ENCODE measurements at regions not wholly inside any gene's neighbourhood (a gene's known extent, or its start where the extent isn't known, plus 50 kb on each side); places are given as distances from the start of the nearest gene placed in this dataset.

- H3K4me1 ChIP-seq (ENCODE audit: control insufficient read depth, insufficient read depth, low read length, poor library complexity, severe bottlenecking), result no peaks in the 10 kb centered on the region
- no peak overlapping the region for H3K4me3 ChIP-seq (ENCODE audit: extremely low read depth, insufficient read depth, low read length, poor library complexity, severe bottlenecking)
- H3K9me3 ChIP-seq (ENCODE audit: control insufficient read depth, low read length), result peaks cover 14% of the 10 kb centered on the region
- 86 to 87% methylated on average over 4 to 7 of the region's 7 CpGs for WGBS, 2 experiments (ENCODE audit: insufficient coverage in 2 of 2)
- H3K27ac ChIP-seq (ENCODE audit: low read depth, low read length, severe bottlenecking), result no peak overlapping the region
- no peaks in the 10 kb centered on the region for H3K36me3 ChIP-seq (ENCODE audit: control insufficient read depth, insufficient read depth, low read length)
Observed at GRCh38 chr5:142453932-142454331, 129.1 kb upstream of the SPRY4 start.

GRCh38 chr5:142450419-142450818 lies 125.6 kb upstream of the SPRY4 start:
- Histone ChIP-seq H3K4me3 (ENCODE audit: extremely low read depth, insufficient read depth, low read length, poor library complexity, severe bottlenecking) (no peak overlapping the region), H3K9me3 (ENCODE audit: control insufficient read depth, low read length) (peaks cover 13% of the 10 kb centered on the region), H3K27ac (ENCODE audit: low read depth, low read length, severe bottlenecking) (no peak overlapping the region), H3K36me3 (ENCODE audit: control insufficient read depth, insufficient read depth, low read length) (no peaks in the 10 kb centered on the region), H3K4me1 (ENCODE audit: control insufficient read depth, insufficient read depth, low read length, poor library complexity, severe bottlenecking) (peaks cover 12% of the 10 kb centered on the region)

GRCh38 chr5:142447887-142448286 lies 123.1 kb upstream of the SPRY4 start:
- peaks cover 13% of the 10 kb centered on the region for H3K9me3 ChIP-seq (ENCODE audit: control insufficient read depth, low read length)
- no CpG with 5 or more reads among the region's 1 CpG for WGBS, 2 experiments (ENCODE audit: insufficient coverage in 2 of 2)
- no peak overlapping the region for H3K27ac ChIP-seq (ENCODE audit: low read depth, low read length, severe bottlenecking)
- H3K4me3 ChIP-seq (ENCODE audit: extremely low read depth, insufficient read depth, low read length, poor library complexity, severe bottlenecking), result no peak overlapping the region
- H3K36me3 ChIP-seq (ENCODE audit: control insufficient read depth, insufficient read depth, low read length), result no peaks in the 10 kb centered on the region
- H3K4me1 ChIP-seq (ENCODE audit: control insufficient read depth, insufficient read depth, low read length, poor library complexity, severe bottlenecking), result peaks cover 17% of the 10 kb centered on the region

GRCh38 chr5:142446960-142447279 lies 122.1 kb upstream of the SPRY4 start:
- Histone ChIP-seq H3K4me1 (ENCODE audit: control insufficient read depth, insufficient read depth, low read length, poor library complexity, severe bottlenecking) (peaks cover 17% of the 10 kb centered on the region), H3K4me3 (ENCODE audit: extremely low read depth, insufficient read depth, low read length, poor library complexity, severe bottlenecking) (no peak overlapping the region), H3K36me3 (ENCODE audit: control insufficient read depth, insufficient read depth, low read length) (no peaks in the 10 kb centered on the region), H3K27ac (ENCODE audit: low read depth, low read length, severe bottlenecking) (peak overlapping the region; percentile 93), H3K9me3 (ENCODE audit: control insufficient read depth, low read length) (peaks cover 13% of the 10 kb centered on the region)
- 70 to 100% methylated on average over 1 to 2 of the region's 3 CpGs for WGBS, 2 experiments (ENCODE audit: insufficient coverage in 2 of 2)

GRCh38 chr5:142446131-142446959 lies 121.5 kb upstream of the SPRY4 start:
- Histone ChIP-seq H3K27ac (ENCODE audit: low read depth, low read length, severe bottlenecking) (peak overlapping the region; percentile 93), H3K9me3 (ENCODE audit: control insufficient read depth, low read length) (peaks cover 13% of the 10 kb centered on the region), H3K36me3 (ENCODE audit: control insufficient read depth, insufficient read depth, low read length) (no peaks in the 10 kb centered on the region), H3K4me1 (ENCODE audit: control insufficient read depth, insufficient read depth, low read length, poor library complexity, severe bottlenecking) (peaks cover 20% of the 10 kb centered on the region), H3K4me3 (ENCODE audit: extremely low read depth, insufficient read depth, low read length, poor library complexity, severe bottlenecking) (no peak overlapping the region)
- 100% methylated on average over 1 of the region's 5 CpGs; no CpG with 5 or more reads in 1 of the 2 experiments for WGBS, 2 experiments (ENCODE audit: insufficient coverage in 2 of 2)

- Histone ChIP-seq H3K4me1 (ENCODE audit: control insufficient read depth, insufficient read depth, low read length, poor library complexity, severe bottlenecking) (peaks cover 20% of the 10 kb centered on the region), H3K4me3 (ENCODE audit: extremely low read depth, insufficient read depth, low read length, poor library complexity, severe bottlenecking) (no peak overlapping the region), H3K27ac (ENCODE audit: low read depth, low read length, severe bottlenecking) (peak overlapping the region; percentile 93), H3K36me3 (ENCODE audit: control insufficient read depth, insufficient read depth, low read length) (no peaks in the 10 kb centered on the region), H3K9me3 (ENCODE audit: control insufficient read depth, low read length) (peaks cover 8% of the 10 kb centered on the region)
- 90 to 93% methylated on average over 2 of the region's 5 CpGs for WGBS, 2 experiments (ENCODE audit: insufficient coverage in 2 of 2)
Observed at GRCh38 chr5:142445266-142445665, 120.4 kb upstream of the SPRY4 start.

GRCh38 chr5:142441616-142442015 lies 116.8 kb upstream of the SPRY4 start:
- Histone ChIP-seq H3K27ac (ENCODE audit: low read depth, low read length, severe bottlenecking) (no peak overlapping the region), H3K36me3 (ENCODE audit: control insufficient read depth, insufficient read depth, low read length) (no peaks in the 10 kb centered on the region), H3K9me3 (ENCODE audit: control insufficient read depth, low read length) (no peaks in the 10 kb centered on the region), H3K4me1 (ENCODE audit: control insufficient read depth, insufficient read depth, low read length, poor library complexity, severe bottlenecking) (peaks cover 31% of the 10 kb centered on the region), H3K4me3 (ENCODE audit: extremely low read depth, insufficient read depth, low read length, poor library complexity, severe bottlenecking) (no peak overlapping the region)
- 78 to 87% methylated on average over 9 to 10 of the region's 12 CpGs for WGBS, 2 experiments (ENCODE audit: insufficient coverage in 2 of 2)

- Histone ChIP-seq H3K4me1 (ENCODE audit: control insufficient read depth, insufficient read depth, low read length, poor library complexity, severe bottlenecking) (peaks cover 18% of the 10 kb centered on the region), H3K9me3 (ENCODE audit: control insufficient read depth, low read length) (no peaks in the 10 kb centered on the region), H3K36me3 (ENCODE audit: control insufficient read depth, insufficient read depth, low read length) (no peaks in the 10 kb centered on the region), H3K27ac (ENCODE audit: low read depth, low read length, severe bottlenecking) (no peak overlapping the region), H3K4me3 (ENCODE audit: extremely low read depth, insufficient read depth, low read length, poor library complexity, severe bottlenecking) (no peak overlapping the region)
- 87 to 100% methylated on average over 3 of the region's 7 CpGs for WGBS, 2 experiments (ENCODE audit: insufficient coverage in 2 of 2)
Observed at GRCh38 chr5:142439207-142439860, 114.5 kb upstream of the SPRY4 start.

- WGBS, 2 experiments (ENCODE audit: insufficient coverage in 2 of 2), result 100% methylated on average over 2 of the region's 2 CpGs; no CpG with 5 or more reads in 1 of the 2 experiments
- Histone ChIP-seq H3K9me3 (ENCODE audit: control insufficient read depth, low read length) (no peaks in the 10 kb centered on the region), H3K4me3 (ENCODE audit: extremely low read depth, insufficient read depth, low read length, poor library complexity, severe bottlenecking) (no peak overlapping the region), H3K4me1 (ENCODE audit: control insufficient read depth, insufficient read depth, low read length, poor library complexity, severe bottlenecking) (peaks cover 24% of the 10 kb centered on the region), H3K36me3 (ENCODE audit: control insufficient read depth, insufficient read depth, low read length) (no peaks in the 10 kb centered on the region), H3K27ac (ENCODE audit: low read depth, low read length, severe bottlenecking) (no peak overlapping the region)
Observed at GRCh38 chr5:142438573-142438972, 113.8 kb upstream of the SPRY4 start.

- 94% methylated on average over 4 of the region's 4 CpGs; no CpG with 5 or more reads in 1 of the 2 experiments for WGBS, 2 experiments (ENCODE audit: insufficient coverage in 2 of 2)
- Histone ChIP-seq H3K27ac (ENCODE audit: low read depth, low read length, severe bottlenecking) (no peak overlapping the region), H3K4me3 (ENCODE audit: extremely low read depth, insufficient read depth, low read length, poor library complexity, severe bottlenecking) (no peak overlapping the region), H3K36me3 (ENCODE audit: control insufficient read depth, insufficient read depth, low read length) (no peaks in the 10 kb centered on the region), H3K9me3 (ENCODE audit: control insufficient read depth, low read length) (no peaks in the 10 kb centered on the region), H3K4me1 (ENCODE audit: control insufficient read depth, insufficient read depth, low read length, poor library complexity, severe bottlenecking) (peaks cover 28% of the 10 kb centered on the region)
Observed at GRCh38 chr5:142437563-142437962, 112.7 kb upstream of the SPRY4 start.
